NCI-H460 (cell line): ENCODE measurements at regions not wholly inside any gene's neighbourhood (a gene's known extent, or its start where the extent isn't known, plus 50 kb on each side); places are given as distances from the start of the nearest gene placed in this dataset.

ENCODE experiments used
- DNase-seq: peaks from one replicate; pipeline ENCODE4 v3.0.0-alpha.2; 2016; ENCODE audit warnings: low read depth; ENCODE audit errors: extremely low read depth

DNA sequence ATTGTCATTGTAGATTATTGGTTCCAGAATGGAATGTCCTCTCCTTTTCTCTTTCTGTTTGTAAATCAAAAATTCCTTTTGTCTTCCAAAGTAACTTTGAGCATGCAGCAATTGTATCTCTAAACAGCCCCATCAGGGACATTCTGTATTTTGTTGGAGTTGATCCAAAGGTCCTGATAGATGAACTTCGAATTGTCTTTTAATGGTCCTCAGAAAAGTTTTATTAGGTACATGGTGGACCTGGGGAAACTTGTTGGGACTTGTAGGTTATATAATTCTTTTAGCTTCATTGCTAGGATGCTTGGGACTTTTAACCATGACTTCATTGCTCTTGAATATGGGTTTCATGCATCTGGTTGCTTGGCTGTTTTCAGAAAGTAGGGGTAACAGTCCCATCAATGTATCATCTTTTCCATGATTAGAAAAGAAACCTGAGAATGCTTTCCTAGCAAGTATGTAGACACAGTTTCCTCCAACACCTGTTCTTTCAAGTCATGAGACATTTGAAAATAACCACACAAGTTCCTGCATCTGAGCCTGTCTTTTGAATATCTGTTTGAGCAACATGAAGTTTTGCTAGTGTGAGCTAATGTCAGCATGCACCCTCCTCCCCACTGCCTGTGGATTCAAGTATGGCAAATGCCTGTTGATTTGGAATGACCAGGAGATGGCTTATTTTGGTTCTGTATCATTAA, 413.1 kb downstream of the KCNRG start:
- no peak for DNase-seq

DNA sequence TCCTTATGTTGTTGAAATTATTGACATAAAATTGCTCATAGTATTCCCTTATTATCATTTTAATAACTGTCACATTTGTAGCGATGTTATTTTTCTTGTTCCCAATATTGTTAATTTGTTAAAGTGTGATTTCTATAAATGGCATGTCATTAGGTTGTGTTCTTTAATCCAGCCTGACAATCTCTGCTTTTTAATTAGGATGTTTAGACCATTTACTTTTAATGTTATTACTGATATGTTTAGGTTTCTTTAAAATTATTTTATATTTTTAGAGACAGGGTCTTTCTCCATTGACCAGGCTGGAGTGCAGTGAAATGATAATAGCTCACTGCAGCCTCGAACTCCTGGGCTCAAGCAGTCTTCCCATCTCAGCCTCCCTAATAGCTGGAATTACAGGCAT, 408.5 kb downstream of the DLEU7 start:
- DNase-seq = no peak

DNA sequence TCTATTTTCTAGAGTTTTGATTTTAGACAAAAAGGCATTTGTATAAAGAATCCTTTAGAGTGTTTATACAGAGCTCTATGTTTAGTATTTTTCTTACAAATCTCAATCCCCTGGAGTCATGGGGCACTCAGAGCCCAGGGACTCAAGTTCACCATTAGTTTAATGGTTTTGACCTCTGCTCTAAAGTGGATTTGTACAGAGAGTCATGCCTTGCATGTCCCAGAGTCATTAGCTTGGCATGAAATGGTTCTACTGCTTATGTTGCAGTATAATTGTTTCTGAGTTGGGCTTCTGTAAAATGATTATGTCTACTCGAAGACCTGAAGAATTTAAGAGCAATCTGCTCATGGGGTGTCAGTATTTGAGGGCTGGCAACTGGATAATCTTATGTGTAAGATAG, 406.2 kb downstream of the DLEU7 start:
- DNase-seq = no peak

DNA sequence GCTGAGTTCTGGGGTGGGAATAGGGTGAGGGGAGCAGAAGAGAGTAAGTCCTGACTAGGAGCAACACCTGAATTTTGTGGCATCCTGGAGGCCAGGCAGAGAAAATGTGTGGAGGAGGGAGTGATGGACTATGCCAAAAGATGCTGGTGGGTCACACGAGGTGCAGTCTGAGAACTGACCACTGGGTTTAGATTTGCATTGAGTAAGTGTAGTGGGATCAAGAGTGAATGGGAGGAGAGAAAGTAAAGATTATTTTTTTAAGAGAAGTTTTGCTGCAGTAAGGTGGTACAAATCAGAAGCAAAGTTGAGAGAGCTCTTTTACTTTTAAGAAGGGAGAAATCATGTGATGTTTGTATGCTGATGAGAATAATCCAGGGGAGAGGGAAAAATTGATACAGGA, 405.1 kb downstream of the DLEU7 start:
- no peak for DNase-seq

DNA sequence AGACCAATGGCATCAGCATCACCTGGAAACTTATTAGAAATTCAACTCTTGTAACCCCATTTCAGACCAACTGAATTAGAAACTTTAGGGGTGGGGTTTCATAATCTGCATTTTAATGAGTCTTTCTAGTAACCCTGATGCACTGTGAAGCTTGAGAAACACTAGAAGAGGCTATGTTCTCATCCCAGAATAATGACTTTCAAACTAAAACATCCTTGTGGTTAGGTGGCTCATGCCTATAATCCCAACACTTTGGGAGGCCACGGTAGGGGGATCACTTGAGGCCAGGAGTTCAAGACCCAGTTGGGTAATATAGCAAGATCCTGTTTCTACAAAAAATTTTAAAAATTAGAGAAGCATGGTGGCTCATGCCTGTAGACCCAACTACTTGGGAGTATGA, 402.4 kb downstream of the DLEU7 start:
- DNase-seq = no peak

DNA sequence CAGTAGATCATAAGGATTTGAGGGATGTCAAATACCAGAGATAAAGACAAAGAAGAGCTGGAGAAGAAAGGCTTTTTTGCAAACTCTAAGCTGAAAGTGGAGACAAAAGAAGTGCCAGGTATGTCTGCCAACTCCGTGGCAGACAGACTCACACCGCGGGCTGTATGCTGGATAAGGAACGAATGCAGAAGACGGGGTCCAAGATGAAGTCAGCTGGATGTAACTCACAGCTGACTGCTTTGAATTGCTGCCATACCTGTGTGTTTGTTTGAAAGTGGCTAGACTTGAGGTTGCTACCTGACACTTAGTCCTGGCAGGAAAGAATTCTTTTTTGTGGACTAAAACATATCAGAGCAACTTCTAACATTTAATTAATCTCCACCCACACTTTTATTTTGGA, 398.8 kb downstream of the DLEU7 start:
- no peak for DNase-seq

DNA sequence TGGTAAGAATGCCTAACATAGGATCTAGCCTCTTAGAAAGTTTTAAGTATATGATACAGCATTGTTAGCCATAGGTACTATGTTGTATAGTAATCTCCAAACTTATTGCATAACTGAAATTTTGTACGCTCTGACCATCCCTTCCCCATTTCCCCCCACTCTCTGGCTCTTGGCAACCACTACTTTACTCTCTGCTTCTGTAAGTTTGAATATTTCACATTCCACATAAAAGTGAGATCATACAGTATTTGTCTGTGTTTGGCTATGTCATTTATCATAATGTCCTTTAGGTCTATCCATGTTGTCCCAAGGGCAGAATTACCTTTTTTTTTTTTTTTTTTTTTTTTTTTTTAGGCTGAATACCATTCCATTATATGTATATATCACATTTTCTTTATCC, 396.9 kb downstream of the DLEU7 start:
- no peak for DNase-seq

DNA sequence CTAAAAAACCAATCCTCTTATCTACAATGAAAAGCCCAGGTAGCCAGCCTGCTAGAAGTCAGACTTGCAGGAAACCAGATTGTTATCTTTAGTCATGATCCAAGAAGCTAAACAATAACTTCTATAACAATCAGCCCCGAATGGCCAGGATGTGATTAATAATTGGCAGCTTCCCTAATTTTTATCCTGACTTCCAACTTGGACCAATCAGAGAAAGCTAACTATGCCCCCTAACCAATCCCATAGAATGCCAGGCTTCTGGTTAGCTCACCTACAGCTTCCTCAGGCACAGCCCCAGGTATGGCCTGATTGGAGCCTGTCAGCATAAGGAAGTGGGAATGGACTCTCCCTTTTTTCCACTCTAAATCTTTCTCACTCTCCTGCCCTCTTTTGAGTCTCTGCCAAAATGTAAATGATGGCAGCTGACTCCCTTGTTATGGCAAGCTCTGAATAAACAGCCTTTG, 394.9 kb downstream of the DLEU7 start:
- DNase-seq = no peak

DNA sequence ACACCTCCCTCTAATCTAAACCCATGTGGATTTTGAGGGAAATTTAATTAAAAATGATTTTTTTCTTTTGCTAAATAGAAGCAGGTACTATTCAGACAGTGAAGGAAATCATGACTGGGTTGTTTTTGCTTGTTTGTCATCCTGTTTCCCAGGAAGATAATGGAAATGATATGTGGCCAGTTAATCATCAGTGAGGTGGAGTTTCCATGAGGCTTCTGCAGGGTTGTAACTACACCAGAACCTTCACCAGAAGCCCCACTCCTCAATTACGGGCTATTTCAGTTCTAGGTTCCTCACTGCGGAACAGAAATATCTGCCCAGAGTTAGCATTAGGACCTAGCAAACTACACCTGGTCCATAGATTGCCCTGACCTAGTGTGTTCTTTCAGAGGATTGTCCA, 394.0 kb downstream of the DLEU7 start:
- DNase-seq = no peak

DNA sequence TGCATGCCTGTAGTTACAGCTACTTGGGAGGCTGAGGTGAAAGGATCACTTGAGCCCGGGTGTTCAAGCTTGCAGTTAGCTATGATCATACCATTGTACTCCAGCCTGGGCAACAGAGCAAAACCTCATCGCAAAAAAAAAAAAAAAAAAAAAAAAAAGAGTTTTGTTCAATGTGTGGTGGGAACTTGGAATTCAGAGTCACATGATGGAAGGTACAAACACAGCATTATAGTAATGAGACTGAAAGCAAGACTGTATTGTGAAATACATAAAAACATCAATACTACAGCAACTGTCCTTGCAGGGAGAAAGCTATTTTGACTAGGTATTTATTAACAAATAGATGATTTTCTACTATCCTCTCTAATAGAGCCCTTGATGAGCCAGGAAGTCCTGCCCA, 393.2 kb downstream of the DLEU7 start:
- no peak for DNase-seq

DNA sequence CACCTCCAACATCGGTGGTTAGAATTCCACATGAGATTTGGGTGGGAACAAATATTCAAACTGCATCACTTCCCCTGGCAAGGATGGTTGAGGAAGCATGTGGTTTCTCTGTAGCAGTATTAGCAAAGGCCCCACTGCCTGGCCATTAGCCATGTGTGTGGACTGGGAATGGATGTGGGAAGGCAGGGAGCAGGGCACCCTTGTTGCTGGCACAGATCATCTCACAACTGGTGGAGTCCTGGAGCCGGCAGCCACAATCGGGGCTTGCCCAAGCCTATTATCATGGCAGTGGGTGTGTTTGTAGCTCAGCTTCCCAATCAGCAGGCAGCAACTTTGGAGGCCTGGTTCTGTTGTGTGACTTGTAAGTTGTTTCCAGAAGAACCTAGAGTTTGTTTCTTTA, 391.9 kb downstream of the DLEU7 start:
- DNase-seq = no peak

DNA sequence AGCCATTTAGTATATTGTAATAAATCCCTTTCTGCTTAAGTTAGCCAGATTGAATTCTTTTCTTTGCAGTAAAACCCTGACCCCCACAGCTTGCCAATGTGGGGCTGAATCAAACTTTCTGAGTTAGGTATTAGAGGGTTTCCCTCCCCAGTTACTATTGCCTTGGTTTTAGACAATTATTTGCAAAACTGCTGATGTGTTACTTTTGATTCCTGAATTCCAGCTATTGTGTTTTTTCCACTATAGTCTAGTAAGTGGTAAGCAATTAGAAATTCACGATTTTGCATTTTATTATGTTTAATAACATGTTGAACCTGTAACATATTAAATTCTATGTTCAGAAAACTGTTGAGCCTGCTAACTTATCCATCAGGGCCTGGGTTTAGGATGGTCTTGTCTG, 391.5 kb downstream of the DLEU7 start:
- no peak for DNase-seq

DNA sequence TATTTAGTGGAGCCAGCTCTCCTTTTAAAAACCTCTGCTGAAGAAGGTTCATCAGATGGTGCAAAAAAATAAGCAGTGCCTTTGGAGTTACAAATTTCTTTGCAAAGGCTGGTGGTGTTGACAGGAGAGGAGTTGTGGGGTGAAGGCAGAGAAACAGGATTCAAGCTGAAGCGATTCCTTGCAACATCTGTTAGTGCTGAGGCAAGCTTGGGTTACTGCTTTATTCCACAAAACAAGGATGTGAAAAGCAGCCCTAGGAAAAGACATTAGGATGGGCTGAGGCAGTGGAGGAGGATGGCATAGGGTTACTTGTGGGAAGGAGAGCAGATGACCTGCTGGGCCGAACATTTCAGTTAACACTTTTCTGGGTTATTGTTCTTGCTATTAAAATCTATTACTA, 390.7 kb downstream of the DLEU7 start:
- no peak for DNase-seq

DNA sequence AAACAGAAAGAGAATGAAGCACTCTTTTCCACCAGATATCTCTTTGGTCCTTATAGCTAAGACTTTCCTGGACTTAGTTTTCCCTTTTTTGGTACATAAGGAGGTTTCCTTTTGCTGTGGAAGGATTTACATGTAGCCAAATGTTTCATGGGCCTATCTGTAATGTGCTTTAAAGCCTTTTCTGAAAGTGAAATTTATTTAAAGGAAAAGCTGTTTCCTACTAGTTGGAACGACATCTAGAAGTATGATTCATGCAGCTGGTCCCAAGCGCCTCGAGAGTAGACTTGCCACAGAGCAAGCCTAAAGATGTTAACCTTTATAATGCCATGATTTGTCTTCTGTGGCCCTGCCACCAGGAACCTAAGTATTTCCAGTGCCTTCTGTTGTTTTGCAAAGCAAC, 390.3 kb downstream of the DLEU7 start:
- DNase-seq = no peak

DNA sequence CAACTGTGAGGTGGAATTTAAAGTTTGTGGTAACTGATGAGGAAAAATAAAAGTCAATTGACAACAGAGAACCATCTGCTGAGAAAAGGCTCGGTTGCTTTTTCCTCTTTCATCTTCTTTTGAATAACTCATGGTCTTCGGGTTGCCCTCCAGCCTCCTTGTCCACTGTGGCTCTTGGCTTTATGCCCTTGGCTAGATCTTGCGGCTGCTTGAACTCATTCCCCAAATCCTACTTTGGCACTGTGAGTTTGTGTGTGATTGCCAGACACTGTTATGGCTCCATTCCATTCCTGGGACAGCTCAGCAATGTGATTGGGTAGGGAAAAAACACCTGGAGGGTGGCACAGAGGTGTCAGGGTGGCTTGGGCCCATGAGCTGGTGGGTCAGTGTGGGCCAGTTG, 387.4 kb downstream of the DLEU7 start:
- DNase-seq = no peak

DNA sequence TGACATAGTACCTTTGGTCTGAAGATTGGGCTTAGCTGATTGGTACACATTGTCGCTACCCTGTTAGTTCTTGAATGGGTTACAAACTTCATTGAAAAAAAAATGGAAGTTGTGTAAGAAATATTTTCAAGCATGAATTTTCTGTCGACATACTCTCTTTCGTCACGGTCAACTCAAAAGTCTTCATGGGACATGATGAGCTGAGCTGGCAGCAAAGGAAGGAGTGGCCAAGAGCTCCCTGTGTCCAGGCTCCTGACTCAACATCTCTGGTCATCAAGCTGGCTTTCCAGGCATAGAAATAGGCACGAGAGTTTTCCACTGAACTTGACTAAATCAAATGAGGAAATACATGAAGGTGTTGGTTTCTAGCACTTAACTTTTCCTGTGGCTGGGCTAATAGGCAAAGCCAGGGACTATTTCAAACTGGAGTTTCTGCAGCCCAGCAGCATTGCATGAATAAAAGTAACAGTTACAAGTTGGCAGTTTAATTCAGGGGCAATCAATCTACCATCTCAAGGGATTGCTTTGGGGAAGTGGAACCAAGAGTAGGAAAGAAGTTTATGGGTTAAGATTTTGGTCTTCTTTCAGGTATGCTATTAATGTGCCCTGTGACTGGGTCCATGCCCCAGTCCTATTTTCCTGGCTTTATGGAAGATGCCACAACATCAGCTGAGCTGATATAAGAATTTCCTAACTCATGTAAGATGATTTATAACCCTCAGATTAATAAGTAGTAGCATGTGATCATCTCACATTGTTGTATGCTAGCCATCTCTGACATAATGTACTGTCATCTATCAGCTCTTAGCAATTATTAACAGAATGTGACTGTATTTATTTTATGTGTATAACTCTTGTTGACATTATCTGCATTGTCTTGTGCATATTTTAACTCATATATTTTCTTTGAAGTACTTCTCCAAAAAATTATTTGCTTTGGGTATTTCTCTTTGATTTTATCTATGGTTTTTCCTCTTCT, 385.8 kb downstream of the DLEU7 start:
- DNase-seq = no peak

DNA sequence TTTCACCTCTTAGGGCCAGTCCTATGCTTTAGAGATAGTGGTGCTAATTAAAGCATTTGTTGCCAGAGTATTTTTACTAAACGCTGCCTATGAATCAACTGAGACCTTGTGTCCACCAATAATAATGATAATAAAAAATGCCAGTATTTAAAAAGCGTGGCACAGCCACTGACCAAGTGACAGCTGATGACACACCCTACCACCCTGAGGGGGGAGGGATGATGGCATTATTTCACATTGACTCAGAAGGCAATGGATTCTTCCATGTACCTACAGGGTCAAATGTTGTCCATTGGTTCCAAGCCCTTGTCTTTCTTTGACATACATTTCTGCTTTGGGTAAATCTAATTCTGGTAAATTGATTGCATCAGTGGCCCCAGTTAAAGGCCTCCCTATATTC, 384.4 kb downstream of the DLEU7 start:
- no peak for DNase-seq

DNA sequence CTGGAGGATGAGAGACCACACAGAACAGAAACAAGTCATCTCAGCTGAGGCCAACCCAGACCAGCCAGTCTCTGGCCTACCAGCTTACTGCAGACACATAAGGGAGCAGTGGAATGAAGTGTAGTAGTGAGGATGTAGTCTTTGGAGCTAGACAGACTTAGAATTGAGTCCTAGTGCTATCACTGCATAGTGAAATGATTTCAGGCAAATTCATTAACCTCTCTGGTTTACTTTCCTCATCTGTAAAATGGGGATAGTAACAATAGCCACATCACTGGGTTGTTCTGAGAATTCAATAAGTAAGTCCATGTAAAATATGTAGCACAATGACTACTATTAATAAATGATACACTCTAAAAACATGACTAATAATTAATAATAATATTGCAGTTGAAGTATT, 383.8 kb downstream of the DLEU7 start:
- DNase-seq = no peak

DNA sequence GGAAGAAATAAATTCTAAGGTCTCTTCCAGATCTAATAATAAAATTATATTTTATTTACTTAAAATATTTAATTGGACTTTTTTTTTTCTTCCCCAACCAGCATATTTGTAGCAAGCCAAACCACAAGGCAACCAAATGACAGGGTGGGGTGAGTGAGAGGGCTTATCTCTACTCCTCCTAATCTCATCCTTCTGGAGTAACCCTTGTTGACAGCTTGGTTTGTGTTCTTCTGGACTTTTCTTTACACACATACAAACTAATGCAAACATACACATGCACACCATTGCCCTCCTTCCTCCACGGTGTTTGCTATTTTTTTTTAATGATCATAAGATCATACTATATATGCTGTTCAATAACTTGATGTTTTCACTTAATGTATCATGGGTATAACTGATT, 383.1 kb downstream of the DLEU7 start:
- no peak for DNase-seq

DNA sequence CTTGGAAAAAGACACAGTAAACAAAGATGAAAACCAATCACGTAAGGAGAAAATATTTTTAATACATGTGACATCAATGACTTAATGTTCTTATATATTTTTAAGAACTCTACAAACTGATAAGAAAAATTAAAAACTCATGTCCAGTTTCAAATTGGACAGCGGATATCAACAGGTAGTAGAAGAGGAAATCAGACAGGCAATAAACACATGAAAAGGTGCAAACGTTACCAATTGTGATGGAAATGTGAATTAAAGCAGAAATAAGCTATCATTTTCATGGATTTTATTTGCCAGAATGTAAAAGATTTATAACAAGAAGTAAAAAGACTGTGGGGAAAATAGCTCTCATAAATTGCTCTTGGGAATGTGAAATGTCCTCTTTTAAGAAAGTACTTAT, 382.3 kb downstream of the DLEU7 start:
- no peak for DNase-seq

DNA sequence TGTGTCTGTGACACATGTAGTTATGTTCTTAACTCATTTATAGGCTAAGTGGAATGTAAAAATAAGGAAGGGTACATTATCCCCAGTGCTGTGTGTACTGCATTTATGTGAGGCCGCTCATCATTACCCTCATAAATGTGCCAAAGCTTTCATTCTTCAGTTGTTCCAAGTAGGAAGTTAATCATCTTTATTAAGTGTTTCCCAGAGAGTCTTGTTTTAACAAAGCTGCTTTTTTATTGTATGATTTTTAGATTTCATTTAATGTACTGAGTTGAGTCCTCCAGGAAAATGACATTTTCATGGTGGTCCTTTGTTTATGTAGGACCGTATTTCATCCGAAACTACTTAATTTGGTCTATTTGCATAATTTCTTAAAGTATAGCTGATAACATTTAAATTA, 379.8 kb downstream of the DLEU7 start:
- no peak for DNase-seq
